Small intestine (tissue), 7 donors: ENCODE measurements at regions not wholly inside any gene's neighbourhood (a gene's known extent, or its start where the extent isn't known, plus 50 kb on each side); places are given as distances from the start of the nearest gene placed in this dataset.

ENCODE experiments used
- DNase-seq, 2 donors: peaks; one replicate each; pipeline versions ENCODE4 v3.0.0 to v3.0.0-alpha.2; 2013
- FAIRE-seq: peaks from 2 replicates; lab custom pipeline; 2012; peaks lifted over from hg19 to GRCh38; lab: Jason Lieb, UNC
- H3K27ac ChIP-seq, 3 donors: one replicate each; pipeline ENCODE4 v1.5.1; 2013; ENCODE audit warnings: low read length in 2 of 3, mild to moderate bottlenecking in 2 of 3, control low read depth in 1 of 3, inconsistent platforms in 1 of 3, low read depth in 1 of 3, moderate library complexity in 1 of 3
- H3K27me3 ChIP-seq, 3 donors: one replicate each; pipeline ENCODE4 v1.6.1; 2013; ENCODE audit warnings: low read length in 3 of 3, inconsistent platforms in 1 of 3; ENCODE audit not compliant: control insufficient read depth in 3 of 3, insufficient read depth in 3 of 3
- H3K36me3 ChIP-seq, 3 donors: one replicate each; pipeline ENCODE4 v1.6.1; 2013; ENCODE audit warnings: low read length in 3 of 3, inconsistent platforms in 1 of 3, low read depth in 1 of 3, mild to moderate bottlenecking in 1 of 3, moderate library complexity in 1 of 3; ENCODE audit not compliant: control insufficient read depth in 3 of 3, insufficient read depth in 2 of 3
- H3K4me1 ChIP-seq, 3 donors: one replicate each; pipeline ENCODE4 v1.6.1; 2013; ENCODE audit warnings: low read length in 2 of 3, inconsistent platforms in 1 of 3, low read depth in 1 of 3, mild to moderate bottlenecking in 1 of 3, moderate library complexity in 1 of 3; ENCODE audit not compliant: control insufficient read depth in 3 of 3, insufficient read depth in 2 of 3
- H3K4me3 ChIP-seq, 3 donors: one replicate each; pipeline ENCODE4 v1.5.1; 2013; ENCODE audit warnings: low read length in 3 of 3, control low read depth in 1 of 3, inconsistent platforms in 1 of 3, low read depth in 1 of 3, mild to moderate bottlenecking in 1 of 3, moderate library complexity in 1 of 3
- H3K9me3 ChIP-seq, 2 donors: one replicate each; pipeline ENCODE4 v1.6.1; 2013; ENCODE audit warnings: low read depth in 1 of 2, low read length in 1 of 2; ENCODE audit not compliant: control insufficient read depth in 2 of 2, insufficient read depth in 1 of 2
- WGBS, 3 donors: extraction: QIAGEN DNeasy Blood & Tissue Kit; methylation state at CpG; one replicate each; pipeline ENCODE4 v1.1.7; 2013; 5-methylcytosine and 5-hydroxymethylcytosine counted together
- donor health status: healthy with polysubstance abuse.
- donor health status: control.
- donor health status: control.
- donor health status: Bipolar disorder and iron deficiency.
- donor health status: healthy.

GRCh38 chr15:35834866-35835265 lies 288.9 kb upstream of the DPH6 start:
- H3K9me3 ChIP-seq: no peaks in the 10 kb centered on the region
- H3K4me1 ChIP-seq: no peaks in the 10 kb centered on the region
- 79 to 86% (median 82%) methylated on average over 2 of the region's 2 CpGs for whole genome bisulfite sequencing, 3 donors
- no peaks in the 10 kb centered on the region for H3K36me3 ChIP-seq
- H3K27ac ChIP-seq: no peak overlapping the region
- DNase-seq (no peak), FAIRE-seq (no peak)
- no peak overlapping the region for H3K4me3 ChIP-seq
- no peaks in the 10 kb centered on the region for H3K27me3 ChIP-seq

DNA sequence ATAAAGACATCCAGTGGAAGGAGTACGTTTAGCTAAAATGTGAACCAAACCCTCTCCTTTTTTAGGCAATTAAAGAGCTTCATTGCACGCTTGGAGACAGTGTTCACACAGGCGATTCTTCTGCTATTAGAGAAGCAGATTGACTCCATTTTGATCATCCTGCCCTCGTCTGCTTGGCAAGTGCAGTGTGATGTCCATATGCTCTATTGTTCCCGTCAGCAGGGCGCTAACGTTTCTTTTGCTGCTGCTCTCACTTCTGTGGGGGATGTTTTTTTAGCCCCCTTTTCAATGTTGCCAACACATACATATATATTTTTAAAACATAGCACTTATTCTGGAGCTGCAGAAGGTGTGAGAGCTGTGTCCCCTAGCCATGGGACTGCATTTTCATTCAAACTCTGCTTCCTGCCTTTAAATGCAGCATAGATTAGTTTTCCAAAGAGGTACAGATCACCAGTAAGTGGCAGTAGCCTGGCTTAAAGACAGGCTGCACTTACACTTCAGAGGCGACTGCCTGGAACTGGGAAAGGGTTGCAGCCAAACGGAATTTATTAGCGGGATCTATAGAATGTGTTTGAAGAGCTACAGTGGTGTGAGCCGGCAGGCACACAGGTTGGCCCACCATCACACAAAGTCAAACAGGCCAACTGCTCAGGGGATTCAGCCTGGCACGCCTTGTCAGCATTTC lies 292.6 kb upstream of the DPH6 start:
- WGBS, 3 donors: 82 to 90% (median 86%) methylated on average over 12 of the region's 12 CpGs
- Histone ChIP-seq H3K9me3 (no peaks in the 10 kb centered on the region), H3K4me1 (no peaks in the 10 kb centered on the region), H3K36me3 (no peaks in the 10 kb centered on the region), H3K27me3 (peaks cover 0 to 4% (median 0%) of the 10 kb centered on the region in 3 donors), H3K4me3 (no peak overlapping the region), H3K27ac (no peak overlapping the region)
- no peak for FAIRE-seq
- no peak for DNase-seq

DNA sequence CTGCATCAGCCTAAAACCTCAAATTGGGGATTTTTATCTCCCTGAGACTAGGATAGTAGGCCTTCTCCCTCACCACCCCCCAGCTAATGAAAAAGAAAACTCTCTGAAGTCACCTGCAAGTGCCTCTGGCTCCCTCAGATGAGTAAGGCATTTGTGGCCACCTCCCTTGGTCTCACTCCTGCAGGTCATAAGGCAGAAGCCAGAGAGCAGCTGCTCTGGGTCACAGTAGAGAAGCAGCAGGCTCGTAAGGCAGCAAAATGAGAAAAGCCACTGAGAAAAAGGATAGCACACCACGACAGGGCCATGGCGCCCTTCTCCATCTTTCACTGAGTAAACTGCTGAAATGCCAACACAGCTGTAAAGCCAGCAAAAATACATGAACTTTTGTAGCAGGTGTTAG lies 296.7 kb upstream of the DPH6 start:
- no peak overlapping the region for H3K4me3 ChIP-seq
- H3K36me3 ChIP-seq: no peaks in the 10 kb centered on the region
- H3K4me1 ChIP-seq: no peaks in the 10 kb centered on the region
- DNase-seq: no peak
- H3K9me3 ChIP-seq: no peaks in the 10 kb centered on the region
- WGBS, 3 donors: 77 to 93% (median 90%) methylated on average over 3 of the region's 3 CpGs
- FAIRE-seq: no peak
- H3K27ac ChIP-seq: no peak overlapping the region
- peaks cover 0 to 4% (median 0%) of the 10 kb centered on the region in 3 donors for H3K27me3 ChIP-seq

GRCh38 chr15:35843498-35843897 lies 297.5 kb upstream of the DPH6 start:
- FAIRE-seq (no peak), DNase-seq (no peak)
- Histone ChIP-seq H3K27me3 (peaks cover 0 to 4% (median 0%) of the 10 kb centered on the region in 3 donors), H3K36me3 (no peaks in the 10 kb centered on the region), H3K9me3 (no peaks in the 10 kb centered on the region), H3K4me1 (no peaks in the 10 kb centered on the region), H3K4me3 (no peak overlapping the region), H3K27ac (no peak overlapping the region)
- WGBS, 3 donors: 76 to 88% (median 84%) methylated on average over 2 of the region's 2 CpGs

DNA sequence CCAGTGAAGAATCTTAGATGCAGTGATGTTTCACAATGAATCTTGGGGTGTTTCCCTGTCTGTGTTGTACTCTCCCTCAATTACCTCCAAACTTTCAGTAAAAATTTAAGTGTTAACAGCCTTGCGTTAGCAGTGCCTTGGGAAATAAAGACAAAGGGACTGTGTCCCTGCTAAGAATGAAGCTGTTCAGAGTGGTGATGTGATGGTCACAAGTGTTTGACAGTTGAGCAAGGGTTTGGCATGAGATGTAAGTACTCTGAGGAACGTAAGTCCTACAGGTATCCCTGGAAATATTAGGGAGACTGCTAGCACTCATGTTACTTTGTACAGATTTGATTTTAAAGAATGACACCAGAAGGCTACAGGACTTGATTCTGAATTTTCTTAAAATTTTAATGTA lies 304.3 kb upstream of the DPH6 start:
- DNase-seq: no peak
- WGBS, 3 donors: 90 to 97% (median 92%) methylated on average over 2 of the region's 2 CpGs

DNA sequence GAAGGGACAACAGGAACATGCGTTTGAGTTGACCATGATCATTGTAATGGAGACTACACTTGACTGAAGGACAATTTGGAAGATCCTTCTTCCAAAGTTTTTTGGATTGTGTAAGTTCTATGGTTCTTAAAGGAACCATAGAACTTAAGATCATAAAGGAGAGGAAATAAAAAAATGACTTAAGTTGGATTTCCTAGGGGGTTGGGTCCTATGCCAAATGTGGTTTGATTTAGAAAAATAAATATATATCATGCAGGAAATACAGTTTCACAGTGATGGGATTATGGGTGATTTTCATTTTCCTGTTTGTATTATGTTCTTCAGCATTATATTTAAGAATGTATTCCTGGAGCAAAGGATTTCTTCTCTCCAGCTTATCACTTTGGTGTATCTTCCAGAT lies 305.5 kb upstream of the DPH6 start:
- WGBS, 3 donors: 93% methylated on average over 1 of the region's 1 CpG

More for the DNA sequence above, 304.3 kb upstream of the DPH6 start:
- FAIRE-seq: no peak
- no peaks in the 10 kb centered on the region for H3K4me1 ChIP-seq
- no peak overlapping the region for H3K27ac ChIP-seq
- H3K27me3 ChIP-seq: no peaks in the 10 kb centered on the region
- H3K36me3 ChIP-seq: no peaks in the 10 kb centered on the region
- H3K9me3 ChIP-seq: no peaks in the 10 kb centered on the region
- no peak overlapping the region for H3K4me3 ChIP-seq

DNA sequence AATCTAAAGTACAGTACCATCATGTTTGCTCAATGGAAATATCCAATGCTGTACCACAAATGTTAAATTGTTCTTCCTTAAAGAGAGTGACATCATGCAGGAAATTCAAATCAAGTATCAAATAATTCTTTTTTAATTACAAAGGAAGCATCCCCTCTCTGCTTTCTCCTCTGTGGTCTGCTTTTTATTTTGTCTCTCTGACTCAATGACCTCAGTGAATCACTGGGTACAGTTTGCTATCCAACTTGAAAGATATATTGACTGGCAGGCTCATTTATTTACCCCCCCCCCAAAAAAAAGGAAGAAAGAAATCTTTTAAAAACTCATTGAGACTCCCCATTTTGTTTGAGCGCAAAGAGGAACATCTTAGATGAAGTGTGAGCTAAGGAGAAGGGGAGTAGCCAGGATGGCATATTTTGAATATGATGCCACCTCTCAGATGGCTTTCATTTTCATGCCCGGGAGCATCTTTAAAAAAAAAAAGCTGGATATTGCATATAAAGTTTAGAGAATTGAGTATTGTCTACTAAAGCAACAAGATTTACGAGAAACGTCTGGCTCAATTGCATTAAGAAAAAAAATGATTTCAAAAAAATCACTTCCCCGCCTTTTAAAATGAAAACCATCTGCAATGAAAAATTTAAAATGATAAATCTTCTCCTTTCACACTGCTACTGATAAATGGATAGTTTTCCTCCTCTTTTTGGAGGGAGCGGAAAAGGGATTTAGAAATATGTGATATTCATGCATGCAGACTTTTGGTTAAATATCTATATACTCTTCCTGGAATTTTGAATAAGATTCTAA lies 307.1 kb upstream of the DPH6 start:
- no peaks in the 10 kb centered on the region for H3K36me3 ChIP-seq
- no peaks in the 10 kb centered on the region for H3K4me1 ChIP-seq
- no peaks in the 10 kb centered on the region for H3K27me3 ChIP-seq
- FAIRE-seq: no peak
- 81 to 90% (median 89%) methylated on average over 6 of the region's 6 CpGs for WGBS, 3 donors
- H3K9me3 ChIP-seq: no peaks in the 10 kb centered on the region
- no peak overlapping the region for H3K27ac ChIP-seq
- DNase-seq: no peak
- H3K4me3 ChIP-seq: no peak overlapping the region

More for the DNA sequence above, 305.5 kb upstream of the DPH6 start:
- FAIRE-seq: no peak
- H3K4me1 ChIP-seq: no peaks in the 10 kb centered on the region
- H3K9me3 ChIP-seq: no peaks in the 10 kb centered on the region
- H3K4me3 ChIP-seq: no peak overlapping the region
- no peak overlapping the region for H3K27ac ChIP-seq
- no peaks in the 10 kb centered on the region for H3K27me3 ChIP-seq
- no peaks in the 10 kb centered on the region for H3K36me3 ChIP-seq
- no peak for DNase-seq

DNA sequence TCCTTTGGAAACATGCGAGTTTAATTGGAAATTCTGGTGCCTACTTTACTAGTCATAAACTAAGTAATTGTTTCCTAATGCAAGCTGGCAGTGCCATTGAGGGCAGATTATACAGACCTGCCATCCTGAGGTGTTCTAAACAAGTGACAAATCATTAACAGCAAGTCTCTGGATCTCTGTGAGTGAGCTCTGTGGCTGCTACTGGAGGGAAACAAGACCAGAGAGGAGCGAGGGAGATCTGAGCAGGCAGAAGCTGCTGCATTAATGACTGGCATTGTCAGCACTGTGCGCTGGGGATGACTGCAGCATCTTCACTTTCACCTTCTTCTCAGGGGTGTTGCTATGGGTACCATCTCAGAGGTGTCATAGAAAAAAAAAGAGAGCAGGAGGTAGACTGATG lies 308.4 kb upstream of the DPH6 start:
- no peaks in the 10 kb centered on the region for H3K36me3 ChIP-seq
- no peak overlapping the region for H3K27ac ChIP-seq
- H3K9me3 ChIP-seq: no peaks in the 10 kb centered on the region
- no peak for FAIRE-seq
- H3K4me3 ChIP-seq: no peak overlapping the region
- peak in 1 of 2 donors; percentile 39 for DNase-seq
- no peaks in the 10 kb centered on the region for H3K27me3 ChIP-seq
- no peaks in the 10 kb centered on the region for H3K4me1 ChIP-seq
- WGBS, 3 donors: 30 to 70% (median 48%) methylated on average over 3 of the region's 3 CpGs
